ENCODE measurements at regions not wholly inside any gene's neighbourhood (a gene's known extent, or its start where the extent isn't known, plus 50 kb on each side); places are given as distances from the start of the nearest gene placed in this dataset.

DNA sequence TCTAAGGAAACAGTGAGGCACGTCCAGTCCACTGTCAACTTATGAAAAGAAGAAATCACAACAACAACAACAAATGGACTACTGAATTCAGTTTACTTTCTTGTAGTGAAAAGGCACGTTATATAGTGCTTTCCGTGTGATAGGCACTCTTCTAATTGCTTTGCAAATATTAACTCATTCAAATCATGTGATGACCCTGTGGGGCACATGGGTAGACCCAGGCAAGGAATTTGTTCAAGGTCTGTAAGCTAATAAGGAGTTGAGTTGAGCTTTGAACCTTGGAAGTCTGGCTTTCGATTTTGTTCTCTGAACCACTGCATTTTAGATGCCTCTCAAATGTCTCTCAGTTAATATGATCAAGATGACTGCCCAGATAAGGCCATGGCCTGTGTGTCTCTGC, 295.1 kb upstream of the RBFOX1 start:
- Histone ChIP-seq H3K27ac (ENCODE audit: control insufficient read depth, insufficient read depth, low read length) (no peak overlapping the region), H4K20me1 (ENCODE audit: control insufficient read depth, extremely low read depth, insufficient read depth, low read length) (no peaks in the 10 kb centered on the region), H3K9me3 (ENCODE audit: control insufficient read depth, low read depth, low read length) (peaks cover 3% of the 10 kb centered on the region), H2AFZ (ENCODE audit: control insufficient read depth, low read length) (no peak overlapping the region), H3K4me2 (ENCODE audit: control insufficient read depth, extremely low read depth, insufficient read depth, low read depth, low read length) (no peak overlapping the region), H3K9me1 (ENCODE audit: control insufficient read depth, extremely low read depth, insufficient read depth, low read length) (no peaks in the 10 kb centered on the region), H3K4me1 (ENCODE audit: control insufficient read depth, extremely low read depth, insufficient read depth, low read length) (no peaks in the 10 kb centered on the region), H3K79me2 (ENCODE audit: control insufficient read depth, insufficient read depth, low read length) (no peaks in the 10 kb centered on the region), H3K36me3 (ENCODE audit: control insufficient read depth in 2 of 2, extremely low read depth in 1 of 2, insufficient read depth in 2 of 2, low read length in 2 of 2) (no peaks in the 10 kb centered on the region), H3K27me3 (ENCODE audit: control insufficient read depth, extremely low read depth, insufficient read depth, low read length) (no peaks in the 10 kb centered on the region), H3K9ac (ENCODE audit: control insufficient read depth, extremely low read depth, insufficient read depth, low read length) (no peak overlapping the region), H3K4me3 (ENCODE audit: control insufficient read depth in 2 of 3, extremely low read depth in 1 of 3, insufficient read depth in 2 of 3, low read depth in 1 of 3, low read length in 3 of 3) (no peak overlapping the region)
- no peak for DNase-seq (ENCODE audit: low read depth, low spot score)
- dilution Hi-C loops (cut with MboI; ENCODE audit: extremely low pct_ligation_motif_present, low sequenced_read_pairs) = no loop called here
- FAIRE-seq = no peak
- no peak for TF ChIP-seq EZH2 (IDR thresholded peaks at IDR 0.05; ENCODE audit: low read length)
- TF ChIP-seq, protein P1, sequence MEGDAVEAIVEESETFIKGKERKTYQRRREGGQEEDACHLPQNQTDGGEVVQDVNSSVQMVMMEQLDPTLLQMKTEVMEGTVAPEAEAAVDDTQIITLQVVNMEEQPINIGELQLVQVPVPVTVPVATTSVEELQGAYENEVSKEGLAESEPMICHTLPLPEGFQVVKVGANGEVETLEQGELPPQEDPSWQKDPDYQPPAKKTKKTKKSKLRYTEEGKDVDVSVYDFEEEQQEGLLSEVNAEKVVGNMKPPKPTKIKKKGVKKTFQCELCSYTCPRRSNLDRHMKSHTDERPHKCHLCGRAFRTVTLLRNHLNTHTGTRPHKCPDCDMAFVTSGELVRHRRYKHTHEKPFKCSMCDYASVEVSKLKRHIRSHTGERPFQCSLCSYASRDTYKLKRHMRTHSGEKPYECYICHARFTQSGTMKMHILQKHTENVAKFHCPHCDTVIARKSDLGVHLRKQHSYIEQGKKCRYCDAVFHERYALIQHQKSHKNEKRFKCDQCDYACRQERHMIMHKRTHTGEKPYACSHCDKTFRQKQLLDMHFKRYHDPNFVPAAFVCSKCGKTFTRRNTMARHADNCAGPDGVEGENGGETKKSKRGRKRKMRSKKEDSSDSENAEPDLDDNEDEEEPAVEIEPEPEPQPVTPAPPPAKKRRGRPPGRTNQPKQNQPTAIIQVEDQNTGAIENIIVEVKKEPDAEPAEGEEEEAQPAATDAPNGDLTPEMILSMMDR (optimal IDR thresholded peaks at IDR 0.05 in 1 of 3, IDR thresholded peaks at IDR 0.05 in 1 of 3, conservative IDR thresholded peaks at IDR 0.05 in 1 of 3; ENCODE audit: extremely low read depth in 1 of 3, insufficient read depth in 2 of 3, low read length in 3 of 3) = no peak

DNA sequence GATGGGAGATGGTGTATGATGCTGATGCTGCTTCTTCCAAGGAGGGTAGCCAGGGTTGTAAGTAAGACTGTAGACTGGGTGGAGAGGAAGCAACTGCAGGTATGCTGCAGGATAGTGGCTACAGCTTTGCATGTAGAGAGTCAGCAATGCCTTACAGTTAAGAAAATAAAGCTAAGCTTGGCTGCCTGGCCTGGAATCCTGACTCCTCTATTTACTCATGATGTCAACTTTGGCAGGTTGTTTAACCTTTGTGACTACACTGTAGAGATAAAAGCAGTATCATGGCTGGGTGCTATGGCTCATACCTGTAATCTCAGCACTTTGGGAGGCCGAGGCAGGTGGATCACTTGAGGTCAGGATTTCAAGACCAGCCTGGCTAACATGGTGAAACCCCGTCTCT, 301.6 kb upstream of the RBFOX1 start:
- Histone ChIP-seq H3K4me2 (ENCODE audit: control insufficient read depth, extremely low read depth, insufficient read depth, low read depth, low read length) (no peak overlapping the region), H3K9ac (ENCODE audit: control insufficient read depth, extremely low read depth, insufficient read depth, low read length) (no peak overlapping the region), H3K4me3 (ENCODE audit: control insufficient read depth in 2 of 3, extremely low read depth in 1 of 3, insufficient read depth in 2 of 3, low read depth in 1 of 3, low read length in 3 of 3) (no peak overlapping the region), H3K27ac (ENCODE audit: control insufficient read depth, insufficient read depth, low read length) (no peak overlapping the region), H3K9me1 (ENCODE audit: control insufficient read depth, extremely low read depth, insufficient read depth, low read length) (no peaks in the 10 kb centered on the region), H3K4me1 (ENCODE audit: control insufficient read depth, extremely low read depth, insufficient read depth, low read length) (no peaks in the 10 kb centered on the region), H3K79me2 (ENCODE audit: control insufficient read depth, insufficient read depth, low read length) (no peaks in the 10 kb centered on the region), H3K9me3 (ENCODE audit: control insufficient read depth, low read depth, low read length) (peaks cover 3% of the 10 kb centered on the region), H3K36me3 (ENCODE audit: control insufficient read depth in 2 of 2, extremely low read depth in 1 of 2, insufficient read depth in 2 of 2, low read length in 2 of 2) (no peaks in the 10 kb centered on the region), H2AFZ (ENCODE audit: control insufficient read depth, low read length) (no peak overlapping the region), H3K27me3 (ENCODE audit: control insufficient read depth, extremely low read depth, insufficient read depth, low read length) (no peaks in the 10 kb centered on the region), H4K20me1 (ENCODE audit: control insufficient read depth, extremely low read depth, insufficient read depth, low read length) (no peaks in the 10 kb centered on the region)
- no peak for DNase-seq (ENCODE audit: low read depth, low spot score)
- FAIRE-seq = no peak
- TF ChIP-seq, protein P1 (optimal IDR thresholded peaks at IDR 0.05 in 1 of 3, IDR thresholded peaks at IDR 0.05 in 1 of 3, conservative IDR thresholded peaks at IDR 0.05 in 1 of 3; ENCODE audit: extremely low read depth in 1 of 3, insufficient read depth in 2 of 3, low read length in 3 of 3) = no peak
- no peak for TF ChIP-seq EZH2 (IDR thresholded peaks at IDR 0.05; ENCODE audit: low read length)
- dilution Hi-C loops (cut with MboI; ENCODE audit: extremely low pct_ligation_motif_present, low sequenced_read_pairs) = no loop called here

Data from keratinocyte (primary cell).